Heart left ventricle (tissue), 16 donors: ENCODE measurements at regions not wholly inside any gene's neighbourhood (a gene's known extent, or its start where the extent isn't known, plus 50 kb on each side); places are given as distances from the start of the nearest gene placed in this dataset.

ENCODE experiments used
- ATAC-seq, 4 donors: fragments of 200-7000 bp; cut with Tn5 transposase; one replicate each; pipeline ENCODE4 v1.9.1; 2020 to 2022; ENCODE audit warnings: moderate library complexity in 4 of 4, mild to moderate bottlenecking in 3 of 4, moderate number of reproducible peaks in 1 of 4
- DNase-seq, 5 donors: peaks; one replicate each; pipeline ENCODE4 v3.0.0-alpha.2; 2020
- H3K27ac ChIP-seq, 12 donors: fragments of 200-600 bp; sonication (generic) in 4 of 12; one replicate each; pipeline versions ENCODE4 v1.5.0 to v1.8.0; 2016 to 2022; ENCODE audit warnings: mild to moderate bottlenecking in 2 of 12
- H3K27me3 ChIP-seq, 9 donors: fragments of 200-600 bp; sonication (generic) in 2 of 9; one replicate each; pipeline versions ENCODE4 v1.5.1 to v1.8.0; 2016 to 2022; ENCODE audit warnings: mild to moderate bottlenecking in 3 of 9
- H3K36me3 ChIP-seq, 9 donors: fragments of 200-600 bp; sonication (generic) in 2 of 9; one replicate each; pipeline versions ENCODE4 v1.5.0 to v1.8.0; 2018 to 2022; ENCODE audit warnings: mild to moderate bottlenecking in 2 of 9
- H3K4me1 ChIP-seq, 12 donors: fragments of 200-600 bp; sonication (generic) in 4 of 12; one replicate each; pipeline versions ENCODE4 v1.5.0 to v1.8.0; 2016 to 2022; ENCODE audit warnings: mild to moderate bottlenecking in 3 of 12
- H3K4me3 ChIP-seq, 12 donors: fragments of 200-600 bp; sonication (generic) in 4 of 12; one replicate each; pipeline versions ENCODE4 v1.5.0 to v1.8.0; 2017 to 2022; ENCODE audit warnings: mild to moderate bottlenecking in 9 of 12, moderate library complexity in 4 of 12
- H3K9me3 ChIP-seq, 12 donors: fragments of 200-600 bp; sonication (generic) in 4 of 12; one replicate each; pipeline versions ENCODE4 v1.5.0 to v1.8.0; 2016 to 2022; ENCODE audit warnings: mild to moderate bottlenecking in 1 of 12
- POLR2A ChIP-seq, 2 donors: fragments of 450-650 bp; IDR thresholded peaks; one replicate each; pipeline ENCODE4 v1.6.1; 2017; ENCODE audit warnings: antibody characterized with exemption in 2 of 2, mild to moderate bottlenecking in 2 of 2, moderate library complexity in 2 of 2
- WGBS, 4 donors: extraction: QIAGEN DNeasy Blood & Tissue Kit in 2 of 4; methylation state at CpG; one replicate each; pipeline versions ENCODE4 v1.1.5 to v1.1.7; 2013 to 2018; 5-methylcytosine and 5-hydroxymethylcytosine counted together
- intact Hi-C, 10 donors: fragments of 100-400 bp; cut with DNase I; formaldehyde crosslinking; loops; one replicate each; pipeline versions ENCODE4 v1.11.1 to v1.14.2; 2022
- TF ChIP-seq, protein P1 (sequence below), 12 donors: fragments of 200-600 bp; sonication (generic) in 4 of 12; IDR thresholded peaks; one replicate each; pipeline versions ENCODE4 v1.5.0 to v1.8.0; 2018 to 2022; ENCODE audit warnings: antibody characterized with exemption in 12 of 12, mild to moderate bottlenecking in 5 of 12
- donor health status: ischemic (EF 13 %, LVEDD 7.1; RV severe dilation, severe dysfunction).
- donor health status: healthy with polysubstance abuse.
- donor health status: DM: no; HTN: yes; CAD: no.
- donor health status: DM: no; HTN: no; CAD: no.
- donor health status: ischemic (EF 25% LVEDD 6.9; RV normal size, moderate dysfunction).
- donor health status: ischemic (EF 25% LVEDD 5.7; RV mildly dilated, moderate dysfunction).
- donor health status: healthy.
- donor health status: DM: yes; HTN: yes; CAD: no.
- donor health status: ischemic (EF 35%, LVEDD 5.7; RV mildly dilated, moderate dysfunction).
- donor health status: nonischemic (EF 11% LVEDD 7.7; RV severe dilation, severe dysfunction).
- donor health status: DM: yes; HTN: yes; CAD: no.
- donor health status: PGD.
- donor health status: ischemic (EF 29% LVEDD 5.4; RV normal size, mild dysfunction).
- donor health status: nonischemic (EF 23%, LVEDD 6.1; RV moderate dilation, normal function).

DNA sequence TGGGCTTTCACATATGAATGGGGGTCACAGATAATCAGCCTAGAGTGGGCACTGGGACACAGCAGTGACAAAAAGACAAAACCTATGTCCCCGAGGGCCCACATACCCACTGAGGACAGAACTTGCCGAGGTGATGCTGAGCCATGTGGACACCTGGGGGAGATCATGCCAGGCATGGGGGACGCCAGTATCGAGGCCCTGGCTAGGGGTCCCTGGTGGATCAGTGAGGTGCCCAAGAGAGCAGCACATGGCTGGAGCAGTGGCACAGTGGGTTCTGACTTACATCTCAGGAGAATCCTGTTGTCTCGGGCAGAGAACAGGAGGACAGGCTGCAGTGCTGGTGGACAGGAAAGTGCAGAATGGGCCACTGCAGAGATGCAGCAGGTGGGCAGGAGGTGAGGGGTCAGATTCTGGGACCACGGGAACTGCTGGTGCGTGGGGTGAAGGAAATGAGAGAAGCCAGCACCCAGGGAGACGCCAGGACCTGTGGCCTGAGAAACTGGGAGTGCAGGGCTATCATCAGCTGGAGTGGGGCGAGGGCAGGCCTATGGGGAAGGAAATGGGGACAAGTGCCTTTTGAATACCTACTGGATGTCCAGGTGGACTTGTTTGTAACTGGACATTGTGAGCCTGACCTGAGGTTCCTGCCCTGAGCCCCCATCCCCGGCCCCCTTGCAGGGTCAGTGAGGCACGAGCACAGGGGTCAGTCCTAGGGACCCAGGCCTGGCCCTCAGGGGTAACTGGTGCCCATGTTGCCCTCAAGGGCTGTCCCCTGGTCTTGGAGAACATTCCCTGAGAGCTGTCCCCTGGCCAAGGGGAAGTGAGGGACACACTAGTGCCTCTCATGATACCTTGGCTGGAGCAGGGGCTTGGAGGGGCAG, 91.2 kb upstream of the RET start:
- no peak for TF ChIP-seq POLR2A (IDR thresholded peaks at IDR 0.05)
- TF ChIP-seq, protein P1, sequence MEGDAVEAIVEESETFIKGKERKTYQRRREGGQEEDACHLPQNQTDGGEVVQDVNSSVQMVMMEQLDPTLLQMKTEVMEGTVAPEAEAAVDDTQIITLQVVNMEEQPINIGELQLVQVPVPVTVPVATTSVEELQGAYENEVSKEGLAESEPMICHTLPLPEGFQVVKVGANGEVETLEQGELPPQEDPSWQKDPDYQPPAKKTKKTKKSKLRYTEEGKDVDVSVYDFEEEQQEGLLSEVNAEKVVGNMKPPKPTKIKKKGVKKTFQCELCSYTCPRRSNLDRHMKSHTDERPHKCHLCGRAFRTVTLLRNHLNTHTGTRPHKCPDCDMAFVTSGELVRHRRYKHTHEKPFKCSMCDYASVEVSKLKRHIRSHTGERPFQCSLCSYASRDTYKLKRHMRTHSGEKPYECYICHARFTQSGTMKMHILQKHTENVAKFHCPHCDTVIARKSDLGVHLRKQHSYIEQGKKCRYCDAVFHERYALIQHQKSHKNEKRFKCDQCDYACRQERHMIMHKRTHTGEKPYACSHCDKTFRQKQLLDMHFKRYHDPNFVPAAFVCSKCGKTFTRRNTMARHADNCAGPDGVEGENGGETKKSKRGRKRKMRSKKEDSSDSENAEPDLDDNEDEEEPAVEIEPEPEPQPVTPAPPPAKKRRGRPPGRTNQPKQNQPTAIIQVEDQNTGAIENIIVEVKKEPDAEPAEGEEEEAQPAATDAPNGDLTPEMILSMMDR (IDR thresholded peaks at IDR 0.05), result no peak
- H3K4me3 ChIP-seq, result no peak overlapping the region
- H3K36me3 ChIP-seq, result no peaks in the 10 kb centered on the region
- intact Hi-C loops, result no loop called here
- no peaks in the 10 kb centered on the region for H3K4me1 ChIP-seq
- H3K27ac ChIP-seq, result no peak overlapping the region
- ATAC-seq (no peak), DNase-seq (peak in 3 of 5 donors; percentile 3 to 51 (median 11))
- no peaks in the 10 kb centered on the region for H3K27me3 ChIP-seq
- no peaks in the 10 kb centered on the region for H3K9me3 ChIP-seq
- 79 to 91% (median 84%) methylated on average over 8 to 11 of the region's 11 CpGs for WGBS, 4 donors

DNA sequence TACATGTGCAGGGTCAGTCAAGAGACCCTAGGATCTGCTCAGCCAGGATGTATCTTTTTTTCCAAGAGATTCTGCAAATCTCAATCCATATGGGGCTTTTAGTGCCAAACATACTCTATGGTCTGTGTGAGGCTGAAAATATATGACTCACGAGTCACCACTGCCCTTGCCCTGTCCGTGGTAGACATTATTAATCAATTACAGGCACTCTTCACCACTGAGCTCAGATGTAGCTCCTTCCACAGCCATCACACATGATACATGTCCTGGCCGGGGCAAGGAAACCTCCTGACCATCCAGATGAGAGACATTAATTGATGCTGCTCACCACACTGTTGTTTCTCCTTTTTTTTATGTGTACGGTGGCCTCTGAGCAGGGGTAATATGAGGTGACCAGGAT, 90.2 kb upstream of the RET start:
- Histone ChIP-seq H3K27ac (no peak overlapping the region), H3K4me1 (no peaks in the 10 kb centered on the region), H3K4me3 (no peak overlapping the region), H3K27me3 (peaks cover 0 to 3% (median 0%) of the 10 kb centered on the region in 9 donors), H3K36me3 (no peaks in the 10 kb centered on the region), H3K9me3 (no peaks in the 10 kb centered on the region)
- ATAC-seq (no peak), DNase-seq (no peak)
- WGBS, 4 donors, result 63 to 79% (median 73%) methylated on average over 3 to 4 of the region's 4 CpGs
- intact Hi-C loops, result no loop called here
- TF ChIP-seq, protein P1 (IDR thresholded peaks at IDR 0.05), result no peak
- no peak for TF ChIP-seq POLR2A (IDR thresholded peaks at IDR 0.05)

DNA sequence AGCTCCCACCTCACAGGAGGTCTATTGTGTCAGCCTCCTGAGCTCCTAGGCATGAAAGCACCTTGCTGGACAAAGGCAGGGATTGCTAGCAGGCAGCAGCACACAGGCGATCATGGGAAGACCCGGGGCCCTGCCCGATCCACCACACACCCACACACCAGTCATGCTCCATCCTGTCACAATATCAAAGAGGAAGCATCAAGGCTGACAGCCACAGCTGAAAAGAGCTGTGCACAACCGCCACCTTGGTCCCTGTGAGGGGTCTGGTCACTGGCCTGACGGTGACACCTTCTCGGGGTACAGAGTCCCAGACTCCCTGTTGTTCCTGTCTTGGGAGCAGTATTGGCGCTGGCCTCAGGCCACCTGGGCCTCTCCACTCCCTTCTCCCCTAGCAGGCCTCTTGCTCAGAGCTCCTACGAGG, 89.7 kb upstream of the RET start:
- no peak for TF ChIP-seq POLR2A (IDR thresholded peaks at IDR 0.05)
- TF ChIP-seq, protein P1 (IDR thresholded peaks at IDR 0.05), result no peak
- Histone ChIP-seq H3K27me3 (peaks cover 0 to 6% (median 0%) of the 10 kb centered on the region in 9 donors), H3K9me3 (no peaks in the 10 kb centered on the region), H3K4me3 (no peak overlapping the region), H3K4me1 (no peaks in the 10 kb centered on the region), H3K27ac (no peak overlapping the region), H3K36me3 (no peaks in the 10 kb centered on the region)
- no peak for ATAC-seq
- intact Hi-C loops, result no loop called here
- WGBS, 4 donors, result 82 to 91% (median 83%) methylated on average over 6 to 8 of the region's 8 CpGs
- DNase-seq, result peak in 2 of 5 donors; percentile 3 to 9

DNA sequence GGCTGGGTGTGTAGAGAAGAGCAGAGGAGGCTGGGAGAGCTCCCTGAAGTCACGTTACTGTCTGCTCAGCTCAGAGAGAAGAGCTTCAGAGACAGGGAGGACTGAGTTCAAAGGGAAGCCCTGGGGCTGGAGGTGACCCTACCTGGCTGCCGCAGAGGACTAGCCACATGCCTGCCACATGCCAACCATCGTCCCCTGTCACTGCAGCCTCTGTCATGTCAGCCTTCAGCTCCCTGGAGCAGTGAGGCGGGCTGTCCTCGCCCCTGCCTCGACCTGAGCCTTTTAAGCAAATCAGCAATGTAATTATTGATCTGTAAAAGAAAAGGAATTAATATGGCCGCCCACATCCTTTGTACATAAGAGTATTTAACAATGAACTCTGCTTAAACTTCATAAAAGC, 89.3 kb upstream of the RET start:
- ATAC-seq, result no peak
- Histone ChIP-seq H3K27me3 (peaks cover 0 to 6% (median 0%) of the 10 kb centered on the region in 9 donors), H3K9me3 (no peaks in the 10 kb centered on the region), H3K4me1 (no peaks in the 10 kb centered on the region), H3K36me3 (no peaks in the 10 kb centered on the region), H3K27ac (no peak overlapping the region), H3K4me3 (no peak overlapping the region)
- peak in 2 of 5 donors; percentile 2 to 30 for DNase-seq
- intact Hi-C loops, result no loop called here
- no peak for TF ChIP-seq POLR2A (IDR thresholded peaks at IDR 0.05)
- TF ChIP-seq, protein P1 (IDR thresholded peaks at IDR 0.05), result no peak
- 85 to 91% (median 88%) methylated on average over 7 of the region's 7 CpGs for WGBS, 4 donors
